Liver (tissue), 8 donors: ENCODE measurements at regions not wholly inside any gene's neighbourhood (a gene's known extent, or its start where the extent isn't known, plus 50 kb on each side); places are given as distances from the start of the nearest gene placed in this dataset.

Experiments used
- DNase-seq: peaks from one replicate; pipeline ENCODE4 v3.0.0-alpha.2; 2017; ENCODE audit warnings: low spot score
- H3K27ac ChIP-seq, 2 donors: one replicate each; pipeline ENCODE4 v1.7.0; 2013; ENCODE audit warnings: inconsistent platforms in 2 of 2, low read length in 2 of 2, control low read depth in 1 of 2, low read depth in 1 of 2, mild to moderate bottlenecking in 1 of 2
- H3K27me3 ChIP-seq, 4 donors: one replicate each; pipeline versions ENCODE4 v1.6.1 to v1.7.0; 2013; ENCODE audit warnings: low read length in 3 of 4, inconsistent platforms in 1 of 4, mild to moderate bottlenecking in 1 of 4, moderate library complexity in 1 of 4; ENCODE audit not compliant: control insufficient read depth in 4 of 4, insufficient read depth in 4 of 4
- H3K36me3 ChIP-seq, 4 donors: one replicate each; pipeline versions ENCODE4 v1.6.1 to v1.7.0; 2013; ENCODE audit warnings: low read length in 3 of 4, mild to moderate bottlenecking in 3 of 4, low read depth in 1 of 4, moderate library complexity in 1 of 4; ENCODE audit not compliant: control insufficient read depth in 4 of 4, insufficient read depth in 3 of 4
- H3K4me1 ChIP-seq, 4 donors: one replicate each; pipeline versions ENCODE4 v1.6.1 to v1.7.0; 2013; ENCODE audit warnings: low read length in 3 of 4, mild to moderate bottlenecking in 3 of 4, moderate library complexity in 1 of 4; ENCODE audit not compliant: control insufficient read depth in 4 of 4, insufficient read depth in 4 of 4
- H3K4me3 ChIP-seq, 3 donors: one replicate each; pipeline versions ENCODE4 v1.6.1 to v1.7.0; 2013; ENCODE audit warnings: low read length in 3 of 3, control low read depth in 1 of 3, low read depth in 1 of 3, mild to moderate bottlenecking in 1 of 3
- H3K9ac ChIP-seq, 2 donors: one replicate each; pipeline ENCODE4 v1.7.0; 2013; ENCODE audit warnings: low read length in 2 of 2, mild to moderate bottlenecking in 2 of 2, moderate library complexity in 2 of 2, control low read depth in 1 of 2, low read depth in 1 of 2
- H3K9me3 ChIP-seq, 4 donors: one replicate each; pipeline versions ENCODE4 v1.6.1 to v1.7.0; 2013; ENCODE audit warnings: low read length in 3 of 4; ENCODE audit not compliant: control insufficient read depth in 4 of 4
- EGR1 ChIP-seq, 2 donors: IDR thresholded peaks; 2 replicates each; pipeline ENCODE4 v1.6.1; 2016 to 2018; ENCODE audit warnings: antibody characterized with exemption in 2 of 2, low read depth in 2 of 2
- FOXA1 ChIP-seq: IDR thresholded peaks from 2 replicates; pipeline ENCODE4 v1.6.1; 2016; ENCODE audit warnings: antibody characterized with exemption
- FOXA2 ChIP-seq: IDR thresholded peaks from 2 replicates; pipeline ENCODE4 v1.6.1; 2016; ENCODE audit warnings: antibody characterized with exemption
- GABPA ChIP-seq, 2 donors: IDR thresholded peaks in 1 of 2; conservative IDR thresholded peaks in 1 of 2; 2 replicates each; pipeline ENCODE4 v1.6.1; 2016; ENCODE audit warnings: antibody characterized with exemption in 2 of 2, mild to moderate bottlenecking in 1 of 2, moderate library complexity in 1 of 2
- HNF4A ChIP-seq, 2 donors: conservative IDR thresholded peaks; 2 replicates each; pipeline ENCODE4 v1.6.1; 2016; ENCODE audit warnings: antibody characterized with exemption in 2 of 2, mild to moderate bottlenecking in 2 of 2
- HNF4G ChIP-seq: IDR thresholded peaks from 2 replicates; pipeline ENCODE4 v1.6.1; 2016; ENCODE audit warnings: antibody characterized with exemption
- JUND ChIP-seq, 2 donors: IDR thresholded peaks; 2 replicates each; pipeline ENCODE4 v1.6.1; 2016; ENCODE audit warnings: antibody characterized with exemption in 2 of 2
- RAD21 ChIP-seq, 2 donors: IDR thresholded peaks; 2 replicates each; pipeline ENCODE4 v1.6.1; 2016; ENCODE audit warnings: antibody characterized with exemption in 2 of 2, mild to moderate bottlenecking in 2 of 2
- RXRA ChIP-seq, 2 donors: IDR thresholded peaks; 2 replicates each; pipeline ENCODE4 v1.6.1; 2017 to 2018; ENCODE audit warnings: antibody characterized with exemption in 2 of 2, mild to moderate bottlenecking in 1 of 2
- SP1 ChIP-seq: IDR thresholded peaks from 2 replicates; pipeline ENCODE4 v1.6.1; 2018; ENCODE audit warnings: antibody characterized with exemption, mild to moderate bottlenecking
- TAF1 ChIP-seq: conservative IDR thresholded peaks from 2 replicates; pipeline ENCODE4 v1.6.1; 2016; ENCODE audit warnings: antibody characterized with exemption, mild to moderate bottlenecking
- YY1 ChIP-seq: IDR thresholded peaks from 2 replicates; pipeline ENCODE4 v1.6.1; 2016; ENCODE audit warnings: antibody characterized with exemption, mild to moderate bottlenecking
- WGBS: extraction: QIAGEN DNeasy Blood & Tissue Kit; methylation state at CpG from one replicate; pipeline ENCODE4 v1.1.7; 2013; 5-methylcytosine and 5-hydroxymethylcytosine counted together
- TF ChIP-seq, protein P1 (sequence below): IDR thresholded peaks from 2 replicates; pipeline ENCODE4 v1.6.1; 2016; ENCODE audit warnings: antibody characterized with exemption
- TF ChIP-seq, protein P2 (sequence below): IDR thresholded peaks from 2 replicates; pipeline ENCODE4 v1.6.1; 2016; ENCODE audit warnings: antibody characterized with exemption
- TF ChIP-seq, protein P3 (sequence below): IDR thresholded peaks from 2 replicates; pipeline ENCODE4 v1.6.1; 2016; ENCODE audit warnings: antibody characterized with exemption, mild to moderate bottlenecking
- TF ChIP-seq, protein P4 (sequence below): fragments of 150-350 bp; IDR thresholded peaks from 2 replicates; pipeline ENCODE4 v1.5.1; 2017; ENCODE audit warnings: improper control_type of control experiment, low read depth, low read length; ENCODE audit not compliant: missing input control
- donor health status: healthy.
- donor health status: healthy.
- donor health status: healthy.
- donor health status: healthy.
- donor health status: healthy.

DNA sequence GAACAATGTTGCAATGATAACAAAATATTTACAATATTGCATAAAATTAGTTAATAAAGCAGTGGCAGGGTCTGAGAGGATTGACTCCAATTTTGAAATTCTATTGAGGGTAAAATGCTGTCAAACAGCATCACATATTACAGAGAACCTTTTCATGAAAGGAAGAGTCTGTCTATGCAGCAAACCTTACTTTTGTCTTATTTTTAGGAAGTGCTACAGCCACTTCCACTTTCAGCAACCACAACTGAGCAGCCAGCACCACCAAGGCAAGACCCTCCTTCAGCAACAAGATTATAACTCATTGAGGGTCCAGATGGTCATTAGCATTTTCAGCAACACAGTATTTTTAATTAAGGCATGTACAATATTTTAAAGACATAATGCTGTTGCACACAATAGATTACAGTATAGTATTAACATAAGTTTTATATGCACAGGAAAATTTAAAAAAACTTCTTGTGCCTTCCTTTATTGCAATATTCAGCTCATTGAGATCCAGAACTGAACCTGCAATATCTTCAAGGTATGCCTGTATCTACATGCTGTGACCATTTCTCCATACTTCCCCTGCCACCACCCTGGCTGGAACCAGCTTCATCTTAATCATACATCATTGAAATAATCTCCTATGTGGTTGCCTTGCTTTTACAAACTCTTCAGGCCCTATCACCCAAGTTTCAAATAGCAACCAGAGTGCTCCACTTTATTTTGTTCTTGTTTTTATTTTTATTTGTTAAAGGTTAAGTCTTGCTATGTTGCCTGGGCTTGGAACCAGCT is 711.2 kb downstream of the KCNA4 start:
- Histone ChIP-seq H3K9ac (no peak overlapping the region), H3K4me1 (no peaks in the 10 kb centered on the region), H3K27me3 (no peaks in the 10 kb centered on the region), H3K4me3 (no peak overlapping the region), H3K27ac (no peak overlapping the region), H3K9me3 (no peaks in the 10 kb centered on the region), H3K36me3 (no peaks in the 10 kb centered on the region)
- no peak for DNase-seq
- TF ChIP-seq YY1 (no peak), JUND (IDR thresholded peaks at IDR 0.05) (no peak), TAF1 (no peak), GABPA (IDR thresholded peaks at IDR 0.05 in 1 of 2, conservative IDR thresholded peaks at IDR 0.05 in 1 of 2) (no peak), SP1 (no peak)
- TF ChIP-seq, protein P1, sequence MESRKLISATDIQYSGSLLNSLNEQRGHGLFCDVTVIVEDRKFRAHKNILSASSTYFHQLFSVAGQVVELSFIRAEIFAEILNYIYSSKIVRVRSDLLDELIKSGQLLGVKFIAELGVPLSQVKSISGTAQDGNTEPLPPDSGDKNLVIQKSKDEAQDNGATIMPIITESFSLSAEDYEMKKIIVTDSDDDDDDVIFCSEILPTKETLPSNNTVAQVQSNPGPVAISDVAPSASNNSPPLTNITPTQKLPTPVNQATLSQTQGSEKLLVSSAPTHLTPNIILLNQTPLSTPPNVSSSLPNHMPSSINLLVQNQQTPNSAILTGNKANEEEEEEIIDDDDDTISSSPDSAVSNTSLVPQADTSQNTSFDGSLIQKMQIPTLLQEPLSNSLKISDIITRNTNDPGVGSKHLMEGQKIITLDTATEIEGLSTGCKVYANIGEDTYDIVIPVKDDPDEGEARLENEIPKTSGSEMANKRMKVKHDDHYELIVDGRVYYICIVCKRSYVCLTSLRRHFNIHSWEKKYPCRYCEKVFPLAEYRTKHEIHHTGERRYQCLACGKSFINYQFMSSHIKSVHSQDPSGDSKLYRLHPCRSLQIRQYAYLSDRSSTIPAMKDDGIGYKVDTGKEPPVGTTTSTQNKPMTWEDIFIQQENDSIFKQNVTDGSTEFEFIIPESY = no peak
- TF ChIP-seq, protein P2, sequence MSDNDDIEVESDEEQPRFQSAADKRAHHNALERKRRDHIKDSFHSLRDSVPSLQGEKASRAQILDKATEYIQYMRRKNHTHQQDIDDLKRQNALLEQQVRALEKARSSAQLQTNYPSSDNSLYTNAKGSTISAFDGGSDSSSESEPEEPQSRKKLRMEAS = no peak
- TF ChIP-seq, protein P3, sequence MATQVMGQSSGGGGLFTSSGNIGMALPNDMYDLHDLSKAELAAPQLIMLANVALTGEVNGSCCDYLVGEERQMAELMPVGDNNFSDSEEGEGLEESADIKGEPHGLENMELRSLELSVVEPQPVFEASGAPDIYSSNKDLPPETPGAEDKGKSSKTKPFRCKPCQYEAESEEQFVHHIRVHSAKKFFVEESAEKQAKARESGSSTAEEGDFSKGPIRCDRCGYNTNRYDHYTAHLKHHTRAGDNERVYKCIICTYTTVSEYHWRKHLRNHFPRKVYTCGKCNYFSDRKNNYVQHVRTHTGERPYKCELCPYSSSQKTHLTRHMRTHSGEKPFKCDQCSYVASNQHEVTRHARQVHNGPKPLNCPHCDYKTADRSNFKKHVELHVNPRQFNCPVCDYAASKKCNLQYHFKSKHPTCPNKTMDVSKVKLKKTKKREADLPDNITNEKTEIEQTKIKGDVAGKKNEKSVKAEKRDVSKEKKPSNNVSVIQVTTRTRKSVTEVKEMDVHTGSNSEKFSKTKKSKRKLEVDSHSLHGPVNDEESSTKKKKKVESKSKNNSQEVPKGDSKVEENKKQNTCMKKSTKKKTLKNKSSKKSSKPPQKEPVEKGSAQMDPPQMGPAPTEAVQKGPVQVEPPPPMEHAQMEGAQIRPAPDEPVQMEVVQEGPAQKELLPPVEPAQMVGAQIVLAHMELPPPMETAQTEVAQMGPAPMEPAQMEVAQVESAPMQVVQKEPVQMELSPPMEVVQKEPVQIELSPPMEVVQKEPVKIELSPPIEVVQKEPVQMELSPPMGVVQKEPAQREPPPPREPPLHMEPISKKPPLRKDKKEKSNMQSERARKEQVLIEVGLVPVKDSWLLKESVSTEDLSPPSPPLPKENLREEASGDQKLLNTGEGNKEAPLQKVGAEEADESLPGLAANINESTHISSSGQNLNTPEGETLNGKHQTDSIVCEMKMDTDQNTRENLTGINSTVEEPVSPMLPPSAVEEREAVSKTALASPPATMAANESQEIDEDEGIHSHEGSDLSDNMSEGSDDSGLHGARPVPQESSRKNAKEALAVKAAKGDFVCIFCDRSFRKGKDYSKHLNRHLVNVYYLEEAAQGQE = no peak

DNA sequence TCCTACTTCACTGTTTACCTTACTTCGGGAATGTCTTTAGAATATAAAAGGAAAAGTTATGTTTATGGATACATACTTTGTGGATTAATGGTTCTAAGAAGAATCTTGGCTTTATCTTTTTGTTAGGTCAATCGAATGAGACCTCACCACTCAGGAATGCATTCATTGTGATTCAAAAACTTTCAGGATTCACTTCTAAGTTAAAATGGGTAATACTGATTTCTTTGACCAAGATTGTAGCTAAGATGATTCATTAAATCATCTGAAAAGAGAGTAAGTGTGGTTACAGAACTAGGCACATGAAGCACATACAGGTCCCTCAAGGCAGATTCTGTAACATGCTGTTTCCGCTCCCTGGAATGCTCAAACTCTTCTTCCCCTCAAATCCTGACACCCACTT is 716.4 kb downstream of the KCNA4 start:
- Histone ChIP-seq H3K4me1 (peaks cover 1 to 12% (median 9%) of the 10 kb centered on the region in 4 donors), H3K9me3 (no peaks in the 10 kb centered on the region), H3K27ac (no peak overlapping the region), H3K27me3 (no peaks in the 10 kb centered on the region), H3K36me3 (no peaks in the 10 kb centered on the region), H3K9ac (no peak overlapping the region), H3K4me3 (no peak overlapping the region)
- WGBS = 86% methylated on average over 3 of the region's 3 CpGs
- TF ChIP-seq TAF1 (no peak), HNF4A (conservative IDR thresholded peaks at IDR 0.05) (no peak), FOXA1 (no peak), RAD21 (IDR thresholded peaks at IDR 0.05) (no peak), JUND (IDR thresholded peaks at IDR 0.05) (no peak), RXRA (IDR thresholded peaks at IDR 0.05) (no peak), SP1 (no peak), EGR1 (IDR thresholded peaks at IDR 0.05; ENCODE audit: low read depth in 2 of 2) (no peak), HNF4G (no peak), FOXA2 (no peak), GABPA (IDR thresholded peaks at IDR 0.05 in 1 of 2, conservative IDR thresholded peaks at IDR 0.05 in 1 of 2) (no peak), YY1 (no peak)
- TF ChIP-seq, protein P1 = no peak
- TF ChIP-seq, protein P4, sequence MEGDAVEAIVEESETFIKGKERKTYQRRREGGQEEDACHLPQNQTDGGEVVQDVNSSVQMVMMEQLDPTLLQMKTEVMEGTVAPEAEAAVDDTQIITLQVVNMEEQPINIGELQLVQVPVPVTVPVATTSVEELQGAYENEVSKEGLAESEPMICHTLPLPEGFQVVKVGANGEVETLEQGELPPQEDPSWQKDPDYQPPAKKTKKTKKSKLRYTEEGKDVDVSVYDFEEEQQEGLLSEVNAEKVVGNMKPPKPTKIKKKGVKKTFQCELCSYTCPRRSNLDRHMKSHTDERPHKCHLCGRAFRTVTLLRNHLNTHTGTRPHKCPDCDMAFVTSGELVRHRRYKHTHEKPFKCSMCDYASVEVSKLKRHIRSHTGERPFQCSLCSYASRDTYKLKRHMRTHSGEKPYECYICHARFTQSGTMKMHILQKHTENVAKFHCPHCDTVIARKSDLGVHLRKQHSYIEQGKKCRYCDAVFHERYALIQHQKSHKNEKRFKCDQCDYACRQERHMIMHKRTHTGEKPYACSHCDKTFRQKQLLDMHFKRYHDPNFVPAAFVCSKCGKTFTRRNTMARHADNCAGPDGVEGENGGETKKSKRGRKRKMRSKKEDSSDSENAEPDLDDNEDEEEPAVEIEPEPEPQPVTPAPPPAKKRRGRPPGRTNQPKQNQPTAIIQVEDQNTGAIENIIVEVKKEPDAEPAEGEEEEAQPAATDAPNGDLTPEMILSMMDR = no peak
- TF ChIP-seq, protein P2 = no peak
- DNase-seq = no peak
